Endothelial cell of umbilical vein (primary cell): ENCODE measurements at regions not wholly inside any gene's neighbourhood (a gene's known extent, or its start where the extent isn't known, plus 50 kb on each side); places are given as distances from the start of the nearest gene placed in this dataset.

ENCODE experiments used
- BruUV-seq: library from RNA; stranded (reverse); fragments of 400-500 nt; replicated peaks from 2 replicates; lab custom pipeline; 2021; lab: Mats Ljungman, UMichigan
- CTCF ChIA-PET: fragments of 300-600, 350-600 bp; sonication (Branson Sonifier 250); formaldehyde crosslinking; loops from one replicate; lab custom pipeline; 2021; ENCODE audit warnings: antibody characterized with exemption, inconsistent platforms; lab: Charles Lee
- POLR2A ChIA-PET: fragments of 300-600, 350-600 bp; sonication (Branson Sonifier 250); formaldehyde crosslinking; loops from one replicate; lab custom pipeline; 2021; ENCODE audit warnings: antibody characterized with exemption, inconsistent platforms; lab: Charles Lee
- DNase-seq: peaks from one replicate; pipeline ENCODE4 v3.0.0-alpha.2; 2011; ENCODE audit warnings: low read depth, low spot score
- FAIRE-seq: peaks from 2 replicates; lab custom pipeline; 2011; peaks lifted over from hg19 to GRCh38; lab: Jason Lieb, UNC
- H2AFZ ChIP-seq: 2 replicates; pipeline ENCODE4 v1.6.0; 2012; ENCODE audit warnings: low read depth, low read length, control low read depth, inconsistent platforms
- H3K27ac ChIP-seq: 2 replicates; pipeline ENCODE4 v1.5.1; 2011; ENCODE audit warnings: low read depth, mild to moderate bottlenecking, control low read depth, low read length, moderate library complexity; ENCODE audit not compliant: insufficient read depth
- H3K27me3 ChIP-seq, 2 experiments: 2 replicates each; pipeline versions ENCODE4 v1.6.0 to v1.6.1; 2011; ENCODE audit warnings: low read length in 2 of 2, mixed read lengths in 1 of 2; ENCODE audit not compliant: control insufficient read depth in 2 of 2, insufficient read depth in 2 of 2
- H3K36me3 ChIP-seq, 2 experiments: 2 replicates in 1 of 2; 3 replicates in 1 of 2; pipeline ENCODE4 v1.5.1; 2011; ENCODE audit warnings: low read length in 2 of 2, mild to moderate bottlenecking in 1 of 2, moderate library complexity in 1 of 2; ENCODE audit not compliant: control insufficient read depth in 2 of 2, insufficient read depth in 2 of 2; ENCODE audit errors: extremely low read depth in 1 of 2
- H3K4me1 ChIP-seq: 3 replicates; pipeline ENCODE4 v1.5.1; 2011; ENCODE audit warnings: mild to moderate bottlenecking, low read length; ENCODE audit not compliant: control insufficient read depth, insufficient read depth; ENCODE audit errors: extremely low read depth
- H3K4me2 ChIP-seq: 2 replicates; pipeline ENCODE4 v1.6.1; 2011; ENCODE audit warnings: low read length, control low read depth, mixed read lengths; ENCODE audit not compliant: insufficient read depth
- H3K4me3 ChIP-seq, 3 experiments: fragments of 200-600 bp in 1 of 3; sonication (generic), shearing (Covaris generic) in 1 of 3; replicated peaks in 1 of 3; 2 replicates each; pipeline ENCODE4 v1.5.1; 2011 to 2016; ENCODE audit warnings: control low read depth in 3 of 3, low read length in 3 of 3, mild to moderate bottlenecking in 2 of 3, inconsistent platforms in 1 of 3, low read depth in 1 of 3, moderate library complexity in 1 of 3; ENCODE audit not compliant: insufficient read depth in 1 of 3
- H3K79me2 ChIP-seq: 2 replicates; pipeline ENCODE4 v1.6.0; 2012; ENCODE audit warnings: low read length, inconsistent platforms; ENCODE audit not compliant: control insufficient read depth, insufficient read depth
- H3K9ac ChIP-seq: replicated peaks from 2 replicates; pipeline ENCODE3; 2011; ENCODE audit warnings: low read length, control low read depth; ENCODE audit not compliant: insufficient read depth; ENCODE audit errors: extremely low read depth
- H3K9me1 ChIP-seq: replicated peaks from 3 replicates; pipeline ENCODE4 v1.6.0; 2011; ENCODE audit warnings: mild to moderate bottlenecking, low read length; ENCODE audit not compliant: control insufficient read depth, insufficient read depth; ENCODE audit errors: extremely low read depth
- H3K9me3 ChIP-seq: replicated peaks from 2 replicates; pipeline ENCODE4 v1.5.1; 2012; ENCODE audit warnings: low read length, inconsistent platforms; ENCODE audit not compliant: control insufficient read depth, insufficient read depth
- H4K20me1 ChIP-seq: replicated peaks from 2 replicates; pipeline ENCODE3; 2011; ENCODE audit warnings: mild to moderate bottlenecking, low read length; ENCODE audit not compliant: control insufficient read depth, insufficient read depth; ENCODE audit errors: extremely low read depth
- EZH2 ChIP-seq: IDR thresholded peaks from 2 replicates; pipeline ENCODE4 v1.6.1; 2012; ENCODE audit warnings: borderline replicate concordance, low read depth, mild to moderate bottlenecking, moderate library complexity, low read length, inconsistent platforms; ENCODE audit not compliant: severe bottlenecking
- FOS ChIP-seq: IDR thresholded peaks from 2 replicates; pipeline ENCODE4 v1.6.1; 2011; ENCODE audit warnings: mild to moderate bottlenecking, low read length, moderate library complexity, borderline replicate concordance; ENCODE audit not compliant: insufficient read depth
- GATA2 ChIP-seq: IDR thresholded peaks from 2 replicates; pipeline ENCODE4 v1.7.0; 2011; ENCODE audit warnings: low read depth, mild to moderate bottlenecking, moderate library complexity, mixed read lengths, low read length; ENCODE audit not compliant: insufficient read length, insufficient read depth
- JUN ChIP-seq: IDR thresholded peaks from 2 replicates; pipeline ENCODE4 v1.6.1; 2011; ENCODE audit warnings: borderline replicate concordance, low read depth; ENCODE audit not compliant: insufficient read length, insufficient read depth
- MYC ChIP-seq: IDR thresholded peaks from one replicate; pipeline ENCODE4 v1.6.1; 2011; ENCODE audit warnings: mild to moderate bottlenecking, low read depth, low read length
- POLR2A ChIP-seq: IDR thresholded peaks from 2 replicates; pipeline ENCODE4 v1.6.1; 2012; ENCODE audit warnings: low read depth, mild to moderate bottlenecking, control low read depth, low read length
- POLR2AphosphoS5 ChIP-seq: IDR thresholded peaks from 2 replicates; pipeline ENCODE4 v1.6.1; 2012; ENCODE audit warnings: low read depth, mild to moderate bottlenecking, control low read depth, low read length, moderate library complexity; ENCODE audit not compliant: insufficient read depth
- dilution Hi-C: fragments of 300-500 bp; cut with MboI; formaldehyde crosslinking; loops from one replicate; pipeline ENCODE4 v1.15.0; 2019; ENCODE audit warnings: low sequenced_read_pairs; ENCODE audit not compliant: extremely low pct_ligation_motif_present
- intact Hi-C: fragments of 100-400 bp; cut with micrococcal nuclease; formaldehyde crosslinking; loops from one replicate; pipeline ENCODE4 v1.10.0; 2022
- TF ChIP-seq, protein P1 (sequence below): IDR thresholded peaks from 2 replicates; pipeline ENCODE4 v1.6.1; 2011; ENCODE audit not compliant: insufficient read depth, insufficient read length
- TF ChIP-seq, protein P2 (sequence below), 2 donors: IDR thresholded peaks; 1 replicate in 1 of 2; 2 replicates in 1 of 2; pipeline ENCODE4 v1.5.1; 2011; ENCODE audit warnings: low read length in 2 of 2, mild to moderate bottlenecking in 2 of 2, moderate library complexity in 2 of 2, control low read depth in 1 of 2, inconsistent platforms in 1 of 2, low read depth in 1 of 2; ENCODE audit not compliant: insufficient read depth in 1 of 2; ENCODE audit errors: extremely low read depth in 1 of 2

DNA sequence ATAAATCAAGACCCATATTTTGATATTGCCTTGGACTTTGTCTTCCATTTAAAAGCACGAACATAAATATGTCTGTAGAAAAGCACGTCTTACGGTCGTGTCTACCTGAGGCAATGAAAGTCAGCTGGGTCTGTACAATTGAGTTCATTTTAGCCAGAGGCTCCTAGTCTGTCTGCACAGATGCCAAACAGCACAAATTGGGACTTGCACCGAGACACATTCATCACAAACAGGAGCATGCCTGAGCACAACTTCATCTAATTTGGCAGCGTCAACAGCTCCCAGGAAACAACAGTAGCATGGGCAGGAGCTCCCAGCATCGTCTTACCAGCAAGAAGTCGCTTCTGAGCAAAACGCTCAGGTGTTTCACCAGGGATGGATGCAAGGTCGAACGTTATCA lies 687.0 kb downstream of the EFNB2 start:
- H2AFZ ChIP-seq = no peak overlapping the region
- H3K9me3 ChIP-seq = no peaks in the 10 kb centered on the region
- TF ChIP-seq GATA2 (no peak), POLR2AphosphoS5 (no peak), EZH2 (no peak), POLR2A (no peak), MYC (no peak), FOS (no peak), JUN (no peak)
- TF ChIP-seq, protein P1, sequence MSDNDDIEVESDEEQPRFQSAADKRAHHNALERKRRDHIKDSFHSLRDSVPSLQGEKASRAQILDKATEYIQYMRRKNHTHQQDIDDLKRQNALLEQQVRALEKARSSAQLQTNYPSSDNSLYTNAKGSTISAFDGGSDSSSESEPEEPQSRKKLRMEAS = no peak
- TF ChIP-seq, protein P2, sequence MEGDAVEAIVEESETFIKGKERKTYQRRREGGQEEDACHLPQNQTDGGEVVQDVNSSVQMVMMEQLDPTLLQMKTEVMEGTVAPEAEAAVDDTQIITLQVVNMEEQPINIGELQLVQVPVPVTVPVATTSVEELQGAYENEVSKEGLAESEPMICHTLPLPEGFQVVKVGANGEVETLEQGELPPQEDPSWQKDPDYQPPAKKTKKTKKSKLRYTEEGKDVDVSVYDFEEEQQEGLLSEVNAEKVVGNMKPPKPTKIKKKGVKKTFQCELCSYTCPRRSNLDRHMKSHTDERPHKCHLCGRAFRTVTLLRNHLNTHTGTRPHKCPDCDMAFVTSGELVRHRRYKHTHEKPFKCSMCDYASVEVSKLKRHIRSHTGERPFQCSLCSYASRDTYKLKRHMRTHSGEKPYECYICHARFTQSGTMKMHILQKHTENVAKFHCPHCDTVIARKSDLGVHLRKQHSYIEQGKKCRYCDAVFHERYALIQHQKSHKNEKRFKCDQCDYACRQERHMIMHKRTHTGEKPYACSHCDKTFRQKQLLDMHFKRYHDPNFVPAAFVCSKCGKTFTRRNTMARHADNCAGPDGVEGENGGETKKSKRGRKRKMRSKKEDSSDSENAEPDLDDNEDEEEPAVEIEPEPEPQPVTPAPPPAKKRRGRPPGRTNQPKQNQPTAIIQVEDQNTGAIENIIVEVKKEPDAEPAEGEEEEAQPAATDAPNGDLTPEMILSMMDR (IDR thresholded peaks at IDR 0.05; ENCODE audit: extremely low read depth in 1 of 2, insufficient read depth in 1 of 2, low read depth in 1 of 2, low read length in 2 of 2) = no peak
- H3K9me1 ChIP-seq = no peaks in the 10 kb centered on the region
- FAIRE-seq (no peak), DNase-seq (no peak)
- H3K27ac ChIP-seq = no peak overlapping the region
- H4K20me1 ChIP-seq = no peaks in the 10 kb centered on the region
- H3K4me2 ChIP-seq = no peak overlapping the region
- no peaks in the 10 kb centered on the region for H3K4me1 ChIP-seq
- ChIA-PET POLR2A (no interaction called here), CTCF (interaction anchor here (1.1 kb wide), 1 partner anchor 14 kb away, joined by 3 read pairs; no protein-coding TSS in a partner anchor)
- H3K36me3 ChIP-seq = no peaks in the 10 kb centered on the region
- intact Hi-C loops (loop anchor here (10.0 kb wide), 1 partner anchor 686 kb away; the partner anchor contains the start of gene EFNB2), dilution Hi-C loops (no loop called here)
- H3K4me3 ChIP-seq = no peak overlapping the region
- no TSS peak for BruUV-seq
- no peak overlapping the region for H3K9ac ChIP-seq
- H3K79me2 ChIP-seq = no peaks in the 10 kb centered on the region
- no peaks in the 10 kb centered on the region for H3K27me3 ChIP-seq
